Chondrocyte (in vitro differentiated cells): ENCODE measurements at regions not wholly inside any gene's neighbourhood (a gene's known extent, or its start where the extent isn't known, plus 50 kb on each side); places are given as distances from the start of the nearest gene placed in this dataset.

ENCODE experiments used
- DNase-seq: peaks from one replicate; pipeline ENCODE4 v3.0.0; 2021; ENCODE audit warnings: mixed read lengths, low spot score
- H3K27ac Mint-ChIP-seq: one replicate; pipeline ENCODE4 v1.8.0; 2021; ENCODE audit warnings: mild to moderate bottlenecking, moderate library complexity, mixed read lengths; ENCODE audit not compliant: unreplicated experiment
- H3K27me3 Mint-ChIP-seq: 2 replicates; pipeline ENCODE4 v1.8.0; 2021; ENCODE audit warnings: low read depth, mixed read lengths
- H3K36me3 Mint-ChIP-seq: 2 replicates; pipeline ENCODE4 v1.8.0; 2021; ENCODE audit warnings: low read depth, mixed read lengths
- H3K4me1 Mint-ChIP-seq: 2 replicates; pipeline ENCODE4 v1.8.0; 2021; ENCODE audit warnings: low read depth, mild to moderate bottlenecking, mixed read lengths
- H3K4me3 Mint-ChIP-seq: one replicate; pipeline ENCODE4 v1.8.0; 2021; ENCODE audit warnings: mild to moderate bottlenecking, moderate library complexity, mixed read lengths; ENCODE audit not compliant: unreplicated experiment
- H3K9me3 Mint-ChIP-seq: 2 replicates; pipeline ENCODE4 v1.8.0; 2021; ENCODE audit warnings: low read depth, mixed read lengths
- TF ChIP-seq, protein P1 (sequence below): fragments of 200-600 bp; sonication (generic); IDR thresholded peaks from 2 replicates; pipeline ENCODE4 v1.5.0; 2021; ENCODE audit warnings: antibody characterized with exemption, mild to moderate bottlenecking, moderate library complexity

DNA sequence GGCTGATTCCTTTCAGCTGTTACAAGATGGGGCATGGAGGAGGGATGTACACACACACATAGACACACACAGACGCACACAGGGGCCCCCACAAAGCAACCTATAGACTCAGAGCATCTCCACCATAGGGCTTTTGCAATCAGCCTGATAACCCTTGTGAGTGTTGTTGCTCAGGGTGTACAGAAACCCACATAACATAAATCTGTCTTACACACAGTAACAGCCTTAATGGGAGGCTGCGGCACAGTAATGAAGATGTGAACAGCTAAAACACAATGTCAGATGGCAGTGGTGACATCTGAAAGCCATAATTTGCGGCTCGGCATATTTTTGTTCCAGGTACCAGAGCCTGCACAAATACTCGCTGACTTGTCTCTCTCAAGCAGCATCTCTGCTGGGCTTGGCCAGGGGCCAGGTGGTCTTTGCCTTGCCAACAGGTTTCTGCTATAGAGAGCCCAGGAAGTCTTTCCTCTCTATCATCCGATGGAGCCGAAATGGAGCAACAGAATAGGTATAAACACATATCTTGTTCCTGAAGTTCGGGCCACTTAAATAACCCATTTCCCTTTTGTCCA lies 357.2 kb upstream of the GATB start:
- H3K27me3 Mint-ChIP-seq, result peaks cover 37% of the 10 kb centered on the region
- peaks cover 5% of the 10 kb centered on the region for H3K9me3 Mint-ChIP-seq
- H3K27ac Mint-ChIP-seq, result no peak overlapping the region
- H3K36me3 Mint-ChIP-seq, result peaks cover 2% of the 10 kb centered on the region
- DNase-seq, result no peak
- no peak overlapping the region for H3K4me3 Mint-ChIP-seq
- TF ChIP-seq, protein P1, sequence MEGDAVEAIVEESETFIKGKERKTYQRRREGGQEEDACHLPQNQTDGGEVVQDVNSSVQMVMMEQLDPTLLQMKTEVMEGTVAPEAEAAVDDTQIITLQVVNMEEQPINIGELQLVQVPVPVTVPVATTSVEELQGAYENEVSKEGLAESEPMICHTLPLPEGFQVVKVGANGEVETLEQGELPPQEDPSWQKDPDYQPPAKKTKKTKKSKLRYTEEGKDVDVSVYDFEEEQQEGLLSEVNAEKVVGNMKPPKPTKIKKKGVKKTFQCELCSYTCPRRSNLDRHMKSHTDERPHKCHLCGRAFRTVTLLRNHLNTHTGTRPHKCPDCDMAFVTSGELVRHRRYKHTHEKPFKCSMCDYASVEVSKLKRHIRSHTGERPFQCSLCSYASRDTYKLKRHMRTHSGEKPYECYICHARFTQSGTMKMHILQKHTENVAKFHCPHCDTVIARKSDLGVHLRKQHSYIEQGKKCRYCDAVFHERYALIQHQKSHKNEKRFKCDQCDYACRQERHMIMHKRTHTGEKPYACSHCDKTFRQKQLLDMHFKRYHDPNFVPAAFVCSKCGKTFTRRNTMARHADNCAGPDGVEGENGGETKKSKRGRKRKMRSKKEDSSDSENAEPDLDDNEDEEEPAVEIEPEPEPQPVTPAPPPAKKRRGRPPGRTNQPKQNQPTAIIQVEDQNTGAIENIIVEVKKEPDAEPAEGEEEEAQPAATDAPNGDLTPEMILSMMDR, result no peak
- peaks cover 4% of the 10 kb centered on the region for H3K4me1 Mint-ChIP-seq

DNA sequence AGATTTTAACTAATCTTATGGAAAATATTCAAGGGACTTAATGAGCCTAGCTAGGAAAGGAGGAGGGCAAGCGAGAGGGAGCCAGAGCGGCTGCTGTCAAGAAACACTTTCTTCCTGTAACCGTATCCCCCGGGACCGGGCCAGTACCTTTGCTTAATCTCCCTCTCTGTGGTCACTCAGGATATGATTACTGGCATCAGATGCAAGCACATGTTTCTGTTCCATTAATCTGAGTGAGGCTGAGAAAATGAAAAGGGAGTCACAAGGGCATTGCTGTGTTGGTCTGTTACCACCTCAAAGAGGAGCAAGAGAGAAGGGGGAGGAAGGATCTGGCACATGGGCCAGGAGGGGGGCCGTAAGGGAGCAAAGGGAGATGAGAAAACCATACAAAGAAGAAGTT lies 356.7 kb upstream of the GATB start:
- Mint-ChIP-seq H3K4me3 (no peak overlapping the region), H3K27ac (no peak overlapping the region), H3K27me3 (peaks cover 36% of the 10 kb centered on the region), H3K4me1 (peaks cover 4% of the 10 kb centered on the region), H3K9me3 (peaks cover 5% of the 10 kb centered on the region), H3K36me3 (peaks cover 2% of the 10 kb centered on the region)
- DNase-seq, result no peak
- TF ChIP-seq, protein P1, result no peak

- DNase-seq, result no peak
- Mint-ChIP-seq H3K27ac (no peak overlapping the region), H3K4me1 (peaks cover 4% of the 10 kb centered on the region), H3K36me3 (peaks cover 2% of the 10 kb centered on the region), H3K27me3 (peaks cover 36% of the 10 kb centered on the region), H3K9me3 (peaks cover 2% of the 10 kb centered on the region), H3K4me3 (no peak overlapping the region)
- TF ChIP-seq, protein P1, result no peak
Measured at GRCh38 chr4:152117054-152117453, 356.2 kb upstream of the GATB start.

GRCh38 chr4:152115794-152116193 lies 355.0 kb upstream of the GATB start:
- H3K36me3 Mint-ChIP-seq, result peaks cover 2% of the 10 kb centered on the region
- TF ChIP-seq, protein P1, result no peak
- H3K9me3 Mint-ChIP-seq, result no peaks in the 10 kb centered on the region
- H3K27me3 Mint-ChIP-seq, result peaks cover 36% of the 10 kb centered on the region
- H3K4me3 Mint-ChIP-seq, result no peak overlapping the region
- no peak for DNase-seq
- H3K4me1 Mint-ChIP-seq, result peaks cover 4% of the 10 kb centered on the region
- no peak overlapping the region for H3K27ac Mint-ChIP-seq

GRCh38 chr4:152115118-152115517 lies 354.3 kb upstream of the GATB start:
- Mint-ChIP-seq H3K4me1 (peaks cover 4% of the 10 kb centered on the region), H3K9me3 (no peaks in the 10 kb centered on the region), H3K27ac (no peak overlapping the region), H3K4me3 (no peak overlapping the region), H3K27me3 (peaks cover 33% of the 10 kb centered on the region), H3K36me3 (peaks cover 2% of the 10 kb centered on the region)
- no peak for DNase-seq
- TF ChIP-seq, protein P1, result no peak
